ENCODE measurements at regions not wholly inside any gene's neighbourhood (a gene's known extent, or its start where the extent isn't known, plus 50 kb on each side); places are given as distances from the start of the nearest gene placed in this dataset.

- TF ChIP-seq CTCF (IDR thresholded peaks at IDR 0.05; ENCODE audit: extremely low read depth in 1 of 2, insufficient read depth in 1 of 2, low read depth in 1 of 2, low read length in 2 of 2) (no peak), EZH2 (IDR thresholded peaks at IDR 0.05; ENCODE audit: borderline replicate concordance, low read depth, low read length, severe bottlenecking) (no peak), MAX (IDR thresholded peaks at IDR 0.05; ENCODE audit: insufficient read depth, insufficient read length) (no peak), MYC (IDR thresholded peaks at IDR 0.05; ENCODE audit: low read depth, low read length) (no peak), POLR2A (IDR thresholded peaks at IDR 0.05; ENCODE audit: low read depth, low read length) (no peak), POLR2AphosphoS5 (IDR thresholded peaks at IDR 0.05; ENCODE audit: insufficient read depth, low read depth, low read length) (no peak), JUN (IDR thresholded peaks at IDR 0.05; ENCODE audit: borderline replicate concordance, insufficient read depth, insufficient read length, low read depth) (no peak), GATA2 (IDR thresholded peaks at IDR 0.05; ENCODE audit: insufficient read depth, insufficient read length, low read depth, low read length) (no peak), FOS (IDR thresholded peaks at IDR 0.05; ENCODE audit: borderline replicate concordance, insufficient read depth, low read length) (no peak)
Observed at GRCh38 chr7:115868369-115868768, 162.2 kb downstream of the TFEC start.

Measured in endothelial cell of umbilical vein (primary cell).